GM12878 (cell line): ENCODE measurements at regions not wholly inside any gene's neighbourhood (a gene's known extent, or its start where the extent isn't known, plus 50 kb on each side); places are given as distances from the start of the nearest gene placed in this dataset.

Experiments used
- ATAC-seq: fragments of 200-7000 bp; cut with Tn5 transposase; 3 replicates; pipeline ENCODE4 v1.9.1; 2020; ENCODE audit warnings: mild to moderate bottlenecking, moderate library complexity
- BruUV-seq: library from RNA; stranded (reverse); fragments of 400-500 nt; replicated peaks from 2 replicates; lab custom pipeline; 2021; lab: Mats Ljungman, UMichigan
- CTCF ChIA-PET: fragments of 300-600 bp; sonication (Branson Sonifier 250); formaldehyde crosslinking; extraction: SDS; loops from one replicate; lab custom pipeline; 2021; ENCODE audit warnings: inconsistent platforms; lab: Yijun Ruan, JAX
- POLR2A ChIA-PET: fragments of 350-600 bp; formaldehyde crosslinking; extraction: SDS; loops from one replicate; lab custom pipeline; 2021; ENCODE audit warnings: inconsistent platforms; lab: Charles Lee
- RAD21 ChIA-PET: fragments of 300-600 bp; sonication (Branson Sonifier 250); formaldehyde crosslinking; loops from one replicate; lab custom pipeline; 2023; ENCODE audit warnings: antibody characterized with exemption; ENCODE audit not compliant: unreplicated experiment; lab: Charles Lee
- SMC1A ChIA-PET: fragments of 300-600 bp; sonication (Branson Sonifier 250); formaldehyde crosslinking; loops from one replicate; lab custom pipeline; 2023; ENCODE audit not compliant: unreplicated experiment, uncharacterized antibody; lab: Charles Lee
- DNase-seq: peaks from one replicate; pipeline ENCODE4 v3.0.0-alpha.2; 2011; ENCODE audit warnings: low read depth, low spot score
- FAIRE-seq: peaks from 3 replicates; lab custom pipeline; 2011; peaks lifted over from hg19 to GRCh38; lab: Jason Lieb, UNC
- H2AFZ ChIP-seq: 2 replicates; pipeline ENCODE4 v1.6.0; 2011; ENCODE audit warnings: low read depth, low read length, control low read depth; ENCODE audit not compliant: control insufficient read depth
- H3K27ac ChIP-seq: 2 replicates; pipeline ENCODE4 v1.5.1; 2011; ENCODE audit warnings: control low read depth; ENCODE audit not compliant: control insufficient read depth, insufficient read depth
- H3K27me3 ChIP-seq, 2 experiments: replicated peaks in 1 of 2; 2 replicates each; pipeline versions ENCODE4 v1.6.0 to v1.6.1; 2011; ENCODE audit warnings: low read length in 1 of 2; ENCODE audit not compliant: control insufficient read depth in 2 of 2, insufficient read depth in 2 of 2
- H3K36me3 ChIP-seq, 2 experiments: 2 replicates each; pipeline ENCODE4 v1.5.1; 2011; ENCODE audit warnings: low read length in 1 of 2; ENCODE audit not compliant: control insufficient read depth in 2 of 2, insufficient read depth in 2 of 2
- H3K4me1 ChIP-seq: 2 replicates; pipeline ENCODE4 v1.6.1; 2011; ENCODE audit warnings: mild to moderate bottlenecking, low read length, moderate library complexity, mixed read lengths; ENCODE audit not compliant: control insufficient read depth, insufficient read depth
- H3K4me2 ChIP-seq: 2 replicates; pipeline ENCODE4 v1.6.0; 2011; ENCODE audit warnings: control low read depth; ENCODE audit not compliant: control insufficient read depth, insufficient read depth
- H3K4me3 ChIP-seq: fragments of 200-600 bp; sonication (generic); 2 replicates; pipeline ENCODE4 v1.5.1; 2016
- H3K79me2 ChIP-seq: 2 replicates; pipeline ENCODE4 v1.6.0; 2011; ENCODE audit warnings: low read length; ENCODE audit not compliant: control insufficient read depth, insufficient read depth
- H3K9ac ChIP-seq: 2 replicates; pipeline ENCODE4 v1.8.0; 2011; ENCODE audit warnings: low read length, control low read depth, mixed read lengths; ENCODE audit not compliant: control insufficient read depth, insufficient read depth
- H3K9me3 ChIP-seq: replicated peaks from 3 replicates; pipeline ENCODE4 v1.5.1; 2011; ENCODE audit warnings: mild to moderate bottlenecking, low read length; ENCODE audit not compliant: control insufficient read depth, insufficient read depth
- H4K20me1 ChIP-seq: 2 replicates; pipeline ENCODE4 v1.6.0; 2011; ENCODE audit not compliant: control insufficient read depth, insufficient read depth
- ATF7 ChIP-seq: fragments of 450-650 bp; IDR thresholded peaks from 2 replicates; pipeline ENCODE4 v1.6.1; 2016; ENCODE audit warnings: low read depth, mild to moderate bottlenecking
- CEBPZ ChIP-seq: fragments of 150-350 bp; IDR thresholded peaks from 2 replicates; pipeline ENCODE4 v1.6.1; 2016; ENCODE audit warnings: low read depth, low read length
- CHD4 ChIP-seq: fragments of 200-600 bp; sonication (generic); IDR thresholded peaks from 2 replicates; pipeline ENCODE4 v1.6.1; 2016; ENCODE audit warnings: mild to moderate bottlenecking
- EP300 ChIP-seq, 2 experiments: fragments of 150-350 bp in 1 of 2; IDR thresholded peaks; 2 replicates each; pipeline ENCODE4 v1.6.1; 2011 to 2012; ENCODE audit warnings: low read depth in 2 of 2, low read length in 2 of 2, borderline replicate concordance in 1 of 2, improper control_type of control experiment in 1 of 2, inconsistent platforms in 1 of 2; ENCODE audit not compliant: control insufficient read depth in 1 of 2
- ESRRA ChIP-seq: IDR thresholded peaks from 2 replicates; pipeline ENCODE4 v1.6.1; 2012; ENCODE audit warnings: mild to moderate bottlenecking, low read length, improper control_type of control experiment
- GABPA ChIP-seq: IDR thresholded peaks from 2 replicates; pipeline ENCODE4 v1.6.1; 2014; ENCODE audit warnings: antibody characterized with exemption, low read depth, mild to moderate bottlenecking, inconsistent platforms
- IKZF2 ChIP-seq, 2 experiments: fragments of 450-650 bp; IDR thresholded peaks; 2 replicates each; pipeline ENCODE4 v1.6.1; 2017; ENCODE audit warnings: mild to moderate bottlenecking in 2 of 2, moderate library complexity in 2 of 2
- LARP7 ChIP-seq: fragments of 450-650 bp; IDR thresholded peaks from 2 replicates; pipeline ENCODE4 v1.6.1; 2017; ENCODE audit warnings: mild to moderate bottlenecking
- POLR2AphosphoS2 ChIP-seq: IDR thresholded peaks from 2 replicates; pipeline ENCODE4 v1.6.1; 2011; ENCODE audit warnings: low read depth, mild to moderate bottlenecking, low read length, improper control_type of control experiment, moderate library complexity
- RELA ChIP-seq: fragments of 450-650 bp; IDR thresholded peaks from 2 replicates; pipeline ENCODE4 v1.8.0; 2014; ENCODE audit warnings: borderline replicate concordance; ENCODE audit not compliant: partially characterized antibody
- STAT1 ChIP-seq: fragments of 450-650 bp; conservative IDR thresholded peaks from 2 replicates; pipeline ENCODE4 v1.6.1; 2014; ENCODE audit warnings: antibody characterized with exemption, mild to moderate bottlenecking
- USF2 ChIP-seq: IDR thresholded peaks from 2 replicates; pipeline ENCODE4 v1.6.1; 2011; ENCODE audit warnings: low read depth, low read length, improper control_type of control experiment, borderline replicate concordance
- ZNF24 ChIP-seq: fragments of 450-650 bp; IDR thresholded peaks from 2 replicates; pipeline ENCODE4 v1.6.1; 2017; ENCODE audit warnings: antibody characterized with exemption, mild to moderate bottlenecking
- in situ Hi-C: fragments of 300-500 bp; cut with MboI; formaldehyde crosslinking; loops from 9 replicates; pipeline ENCODE4 v1.14.3; 2018; ENCODE audit warnings: mixed read lengths
- intact Hi-C: fragments of 100-400 bp; cut with micrococcal nuclease; formaldehyde crosslinking; loops from one replicate; pipeline ENCODE4 v1.14.2; 2022; ENCODE audit not compliant: unreplicated experiment

GRCh38 chr20:39117491-39117890, 155.3 kb downstream of the DHX35 start:
- Histone ChIP-seq H3K9ac (no peak overlapping the region), H3K4me1 (no peaks in the 10 kb centered on the region; the same call in 1 of the 2 replicates), H3K4me2 (no peak overlapping the region), H3K27ac (no peak overlapping the region), H3K27me3 (no peaks in the 10 kb centered on the region), H3K36me3 (no peaks in the 10 kb centered on the region), H3K9me3 (no peaks in the 10 kb centered on the region; the same call in 2 of the 3 replicates), H3K4me3 (no peak overlapping the region), H2AFZ (no peak overlapping the region), H4K20me1 (no peaks in the 10 kb centered on the region), H3K79me2 (no peaks in the 10 kb centered on the region)
- ATAC-seq (no peak), FAIRE-seq (no peak), DNase-seq (no peak)
- in situ Hi-C loops (no loop called here), intact Hi-C loops (no loop called here)
- ChIA-PET CTCF (interaction anchor here (0.8 to 1.1 kb wide), 2 partner anchors 10 to 18 kb away, joined by 3 to 4 read pairs; no protein-coding TSS in a partner anchor), POLR2A (no interaction called here), SMC1A (interaction anchor here (1.0 kb wide), 1 partner anchor 9 kb away, joined by 3 read pairs; no protein-coding TSS in a partner anchor), RAD21 (no interaction called here)
- BruUV-seq: no TSS peak
- TF ChIP-seq POLR2AphosphoS2 (no peak), CHD4 (no peak), IKZF2 (IDR thresholded peaks at IDR 0.05) (no peak), CEBPZ (no peak), ZNF24 (no peak), STAT1 (no peak), GABPA (no peak), EP300 (IDR thresholded peaks at IDR 0.05; ENCODE audit: borderline replicate concordance in 1 of 2, control insufficient read depth in 1 of 2, low read depth in 2 of 2, low read length in 2 of 2) (no peak), ESRRA (no peak), ATF7 (no peak), LARP7 (no peak), USF2 (no peak), RELA (no peak)
